PC-9 (cell line): ENCODE measurements at regions not wholly inside any gene's neighbourhood (a gene's known extent, or its start where the extent isn't known, plus 50 kb on each side); places are given as distances from the start of the nearest gene placed in this dataset.

ENCODE experiments used
- BruUV-seq: library from RNA; stranded (reverse); fragments of 400-500 nt; replicated peaks from 2 replicates; lab custom pipeline; 2021; lab: Mats Ljungman, UMichigan
- CTCF ChIA-PET: fragments of 300-600 bp; sonication (Branson Sonifier 250); formaldehyde crosslinking; loops from one replicate; lab custom pipeline; 2022; ENCODE audit warnings: antibody characterized with exemption; lab: Charles Lee
- POLR2A ChIA-PET: fragments of 300-600 bp; sonication (Branson Sonifier 250); formaldehyde crosslinking; loops from one replicate; lab custom pipeline; 2022; ENCODE audit warnings: antibody characterized with exemption; ENCODE audit not compliant: unreplicated experiment; lab: Charles Lee
- DNase-seq, 2 experiments: peaks; one replicate each; pipeline versions ENCODE4 v3.0.0 to v3.0.0-alpha.2; 2015 to 2022; ENCODE audit warnings: mixed read lengths in 1 of 2
- H2AFZ ChIP-seq: fragments of 200-600 bp; sonication (generic); 2 replicates; pipeline ENCODE4 v1.8.1; 2017; ENCODE audit warnings: antibody characterized with exemption
- H3F3A ChIP-seq: fragments of 200-600 bp; sonication (generic); 2 replicates; pipeline ENCODE4 v1.8.1; 2017; ENCODE audit warnings: antibody characterized with exemption, mild to moderate bottlenecking, low read depth; ENCODE audit not compliant: insufficient read depth
- H3K27ac ChIP-seq: fragments of 200-600 bp; sonication (generic); 2 replicates; pipeline ENCODE4 v1.6.1; 2016; ENCODE audit warnings: mixed run types
- H3K27me3 ChIP-seq: fragments of 200-600 bp; sonication (generic); 2 replicates; pipeline ENCODE4 v1.6.1; 2016; ENCODE audit warnings: low read depth, mixed run types; ENCODE audit not compliant: insufficient read depth
- H3K36me3 ChIP-seq: fragments of 200-600 bp; sonication (generic); 2 replicates; pipeline ENCODE4 v1.6.1; 2016; ENCODE audit warnings: low read depth, mixed run types
- H3K4me1 ChIP-seq: fragments of 200-600 bp; sonication (generic); replicated peaks from 2 replicates; pipeline ENCODE4 v1.6.1; 2016; ENCODE audit warnings: mixed run types; ENCODE audit not compliant: insufficient read depth
- H3K4me2 ChIP-seq: fragments of 200-600 bp; sonication (generic); 2 replicates; pipeline ENCODE4 v1.6.1; 2017; ENCODE audit warnings: mixed run types
- H3K4me3 ChIP-seq: fragments of 200-600 bp; sonication (generic); 2 replicates; pipeline ENCODE4 v1.6.1; 2016; ENCODE audit warnings: mixed run types
- H3K79me2 ChIP-seq: fragments of 200-600 bp; sonication (generic); 2 replicates; pipeline ENCODE4 v1.6.1; 2017; ENCODE audit warnings: low read depth, mixed run types
- H3K9me2 ChIP-seq: fragments of 200-600 bp; sonication (generic); 2 replicates; pipeline ENCODE4 v1.8.1; 2017; ENCODE audit warnings: mild to moderate bottlenecking; ENCODE audit not compliant: insufficient read depth
- H3K9me3 ChIP-seq: fragments of 200-600 bp; sonication (generic); 2 replicates; pipeline ENCODE4 v1.8.1; 2016; ENCODE audit warnings: low read depth; ENCODE audit not compliant: insufficient read depth
- H4K20me1 ChIP-seq: fragments of 200-600 bp; sonication (generic); 2 replicates; pipeline ENCODE4 v1.8.1; 2017; ENCODE audit not compliant: insufficient read depth
- CTCF ChIP-seq: fragments of 200-600 bp; sonication (generic); conservative IDR thresholded peaks from 2 replicates; pipeline ENCODE4 v1.6.1; 2017; ENCODE audit warnings: mixed run types, antibody characterized with exemption, mild to moderate bottlenecking, moderate library complexity
- EZH2 ChIP-seq: fragments of 200-600 bp; sonication (generic); IDR thresholded peaks from 2 replicates; pipeline ENCODE4 v1.8.0; 2017; ENCODE audit warnings: antibody characterized with exemption, low read depth
- intact Hi-C: fragments of 100-400 bp; cut with micrococcal nuclease; formaldehyde crosslinking; loops from one replicate; pipeline ENCODE4 v1.10.0; 2022; ENCODE audit not compliant: unreplicated experiment

- POLR2A ChIA-PET, result interaction anchor here (0.6 kb wide), 1 partner anchor 175 kb away, joined by 3 read pairs; no protein-coding TSS in a partner anchor
Measured at GRCh38 chr2:120404941-120405758, 59.2 kb downstream of the INHBB start.

GRCh38 chr2:120405759-120406099 lies 59.8 kb downstream of the INHBB start:
- Histone ChIP-seq H3F3A (peaks cover 17% of the 10 kb centered on the region), H3K4me2 (no peak overlapping the region), H3K9me2 (no peaks in the 10 kb centered on the region), H2AFZ (no peak overlapping the region), H3K4me3 (no peak overlapping the region), H3K79me2 (no peaks in the 10 kb centered on the region), H4K20me1 (no peaks in the 10 kb centered on the region), H3K36me3 (no peaks in the 10 kb centered on the region), H3K27me3 (no peaks in the 10 kb centered on the region), H3K4me1 (peaks cover 47% of the 10 kb centered on the region), H3K27ac (no peak overlapping the region), H3K9me3 (peaks cover 10% of the 10 kb centered on the region; the same call in 1 of the 2 replicates)
- DNase-seq, result no peak
- no peak for TF ChIP-seq CTCF
- no peak for TF ChIP-seq EZH2
- ChIA-PET POLR2A (no interaction called here), CTCF (no interaction called here)
- intact Hi-C loops, result no loop called here
- BruUV-seq, result no TSS peak

More at GRCh38 chr2:120404941-120405758, 59.2 kb downstream of the INHBB start:
- H3K4me3 ChIP-seq, result no peak overlapping the region
- no peak for TF ChIP-seq CTCF
- no peak for TF ChIP-seq EZH2
- BruUV-seq, result no TSS peak
- H3F3A ChIP-seq, result peaks cover 19% of the 10 kb centered on the region
- CTCF ChIA-PET, result interaction anchor here (1.5 kb wide), 1 partner anchor 14 kb away, joined by 5 read pairs; no protein-coding TSS in a partner anchor
- no peak for DNase-seq
- H3K27ac ChIP-seq, result no peak overlapping the region
- H3K4me1 ChIP-seq, result peaks cover 53% of the 10 kb centered on the region
- H3K27me3 ChIP-seq, result no peaks in the 10 kb centered on the region
- H2AFZ ChIP-seq, result no peak overlapping the region
- 0 out of 2 replicates have a peak overlapping the region, but pooled peaks have one; percentile 52 for H3K4me2 ChIP-seq
- no peaks in the 10 kb centered on the region for H3K36me3 ChIP-seq
- no peaks in the 10 kb centered on the region for H3K9me2 ChIP-seq
- H3K79me2 ChIP-seq, result no peaks in the 10 kb centered on the region
- no peaks in the 10 kb centered on the region for H4K20me1 ChIP-seq
- intact Hi-C loops, result no loop called here
- peaks cover 10% of the 10 kb centered on the region; the same call in 1 of the 2 replicates for H3K9me3 ChIP-seq

- Histone ChIP-seq H3K9me3 (peaks cover 16% of the 10 kb centered on the region; the same call in 1 of the 2 replicates), H3F3A (peaks cover 17% of the 10 kb centered on the region), H3K4me1 (peaks cover 40% of the 10 kb centered on the region), H2AFZ (no peak overlapping the region), H3K36me3 (no peaks in the 10 kb centered on the region), H3K4me3 (no peak overlapping the region), H3K27me3 (no peaks in the 10 kb centered on the region), H3K4me2 (no peak overlapping the region), H3K27ac (no peak overlapping the region), H3K79me2 (no peaks in the 10 kb centered on the region), H3K9me2 (no peaks in the 10 kb centered on the region), H4K20me1 (no peaks in the 10 kb centered on the region)
- TF ChIP-seq EZH2, result no peak
- no peak for TF ChIP-seq CTCF
- intact Hi-C loops, result no loop called here
- ChIA-PET POLR2A (no interaction called here), CTCF (no interaction called here)
- DNase-seq, result peak in 1 of 2 experiments; percentile 54
- BruUV-seq, result no TSS peak
Measured at GRCh38 chr2:120406566-120406965, 60.6 kb downstream of the INHBB start.
